SK-N-SH (cell line): ENCODE measurements at regions not wholly inside any gene's neighbourhood (a gene's known extent, or its start where the extent isn't known, plus 50 kb on each side); places are given as distances from the start of the nearest gene placed in this dataset.

Source experiments
- CTCF ChIA-PET: fragments of 300-600, 350-600 bp; formaldehyde crosslinking; extraction: SDS; loops from one replicate; lab custom pipeline; 2021; lab: Yijun Ruan, JAX
- POLR2A ChIA-PET: fragments of 350-600 bp; sonication (Branson Sonifier 250); formaldehyde crosslinking; extraction: SDS; loops from one replicate; lab custom pipeline; 2020; ENCODE audit warnings: antibody characterized with exemption, inconsistent platforms; lab: Yijun Ruan, JAX
- DNase-seq: peaks from one replicate; pipeline ENCODE4 v3.0.0; 2012
- H2AFZ ChIP-seq: fragments of 200-600 bp; sonication (generic); 2 replicates; pipeline ENCODE4 v1.8.1; 2016; ENCODE audit warnings: antibody characterized with exemption, mild to moderate bottlenecking, low read depth
- H3F3A ChIP-seq: fragments of 200-600 bp; sonication (generic); replicated peaks from 2 replicates; pipeline ENCODE3; 2016; ENCODE audit warnings: antibody characterized with exemption, mild to moderate bottlenecking; ENCODE audit not compliant: insufficient read depth
- H3K27ac ChIP-seq, 2 experiments: fragments of 200-500 bp in 1 of 2; fragments of 200-600 bp in 1 of 2; sonication (Bioruptor generic) in 1 of 2; sonication (generic), shearing (Covaris generic) in 1 of 2; 2 replicates each; pipeline versions ENCODE4 v1.5.1 to v1.6.1; 2014 to 2016; ENCODE audit warnings: low read depth in 2 of 2, inconsistent platforms in 1 of 2, low read length in 1 of 2, mild to moderate bottlenecking in 1 of 2, mixed read lengths in 1 of 2
- H3K27me3 ChIP-seq: fragments of 200-600 bp; sonication (generic), shearing (Covaris generic); 2 replicates; pipeline ENCODE4 v1.6.1; 2016; ENCODE audit warnings: mixed run types; ENCODE audit not compliant: insufficient read depth
- H3K36me3 ChIP-seq, 2 experiments: fragments of 200-500 bp in 1 of 2; fragments of 200-600 bp in 1 of 2; sonication (Bioruptor generic) in 1 of 2; sonication (generic) in 1 of 2; replicated peaks in 1 of 2; 2 replicates each; pipeline versions ENCODE3 to v1.5.1; 2014 to 2016; ENCODE audit warnings: low read length in 1 of 2, mild to moderate bottlenecking in 1 of 2; ENCODE audit not compliant: insufficient read depth in 2 of 2, control insufficient read depth in 1 of 2
- H3K4me1 ChIP-seq, 2 experiments: fragments of 200-500 bp in 1 of 2; fragments of 200-600 bp in 1 of 2; sonication (Bioruptor generic) in 1 of 2; sonication (generic), shearing (Covaris generic) in 1 of 2; 2 replicates each; pipeline versions ENCODE4 v1.5.1 to v1.6.1; 2014 to 2016; ENCODE audit warnings: low read depth in 1 of 2, low read length in 1 of 2, mixed run types in 1 of 2; ENCODE audit not compliant: insufficient read depth in 2 of 2, control insufficient read depth in 1 of 2
- H3K4me2 ChIP-seq: fragments of 200-600 bp; sonication (generic), shearing (Covaris generic); 2 replicates; pipeline ENCODE4 v1.6.1; 2017; ENCODE audit warnings: mixed run types
- H3K4me3 ChIP-seq, 2 experiments: fragments of 200-500 bp in 1 of 2; fragments of 200-600 bp in 1 of 2; sonication (Bioruptor generic) in 1 of 2; sonication (generic), shearing (Covaris generic) in 1 of 2; 2 replicates each; pipeline versions ENCODE4 v1.5.1 to v1.8.1; 2014 to 2016; ENCODE audit warnings: low read depth in 2 of 2, inconsistent platforms in 1 of 2, low read length in 1 of 2, mild to moderate bottlenecking in 1 of 2, mixed read lengths in 1 of 2, moderate library complexity in 1 of 2
- H3K79me2 ChIP-seq: fragments of 200-600 bp; sonication (generic); 2 replicates; pipeline ENCODE4 v1.8.1; 2017; ENCODE audit warnings: mild to moderate bottlenecking; ENCODE audit not compliant: insufficient read depth
- H3K9ac ChIP-seq: fragments of 200-600 bp; sonication (generic); 2 replicates; pipeline ENCODE4 v1.6.1; 2017; ENCODE audit warnings: mixed run types
- H3K9me2 ChIP-seq: fragments of 200-600 bp; sonication (generic); 2 replicates; pipeline ENCODE4 v1.6.1; 2017; ENCODE audit warnings: mixed run types
- H3K9me3 ChIP-seq: fragments of 200-600 bp; sonication (generic); 2 replicates; pipeline ENCODE4 v1.6.1; 2017; ENCODE audit warnings: mixed run types, mild to moderate bottlenecking, moderate library complexity
- H4K20me1 ChIP-seq: fragments of 200-600 bp; sonication (generic); 2 replicates; pipeline ENCODE4 v1.6.1; 2017; ENCODE audit warnings: mild to moderate bottlenecking, mixed run types; ENCODE audit not compliant: insufficient read depth
- CHD2 ChIP-seq: fragments of 150-350 bp; IDR thresholded peaks from 2 replicates; pipeline ENCODE4 v1.6.1; 2018; ENCODE audit warnings: low read length; ENCODE audit not compliant: partially characterized antibody
- ELF1 ChIP-seq: IDR thresholded peaks from 2 replicates; pipeline ENCODE4 v1.4.0; 2012
- EP300 ChIP-seq, 2 experiments: IDR thresholded peaks; 2 replicates each; pipeline versions ENCODE4 v1.4.0 to v1.6.1; 2012; ENCODE audit warnings: borderline replicate concordance in 1 of 2, low read depth in 1 of 2, low read length in 1 of 2
- GABPA ChIP-seq: IDR thresholded peaks from 2 replicates; pipeline ENCODE4 v1.4.0; 2012; ENCODE audit warnings: low read depth, mild to moderate bottlenecking
- GATA2 ChIP-seq: sonication (generic); formaldehyde crosslinking; IDR thresholded peaks from 2 replicates; pipeline ENCODE4 v1.5.0; 2020; ENCODE audit warnings: mild to moderate bottlenecking, missing genetic modification reagents
- JUND ChIP-seq: IDR thresholded peaks from 2 replicates; pipeline ENCODE4 v1.4.0; 2012
- MEF2A ChIP-seq: IDR thresholded peaks from 2 replicates; pipeline ENCODE4 v1.4.0; 2012; ENCODE audit warnings: low read depth, borderline replicate concordance
- MXI1 ChIP-seq: IDR thresholded peaks from 2 replicates; pipeline ENCODE4 v1.6.1; 2012; ENCODE audit warnings: mild to moderate bottlenecking, low read depth, low read length, improper control_type of control experiment
- RCOR1 ChIP-seq: fragments of 150-350 bp; IDR thresholded peaks from 2 replicates; pipeline ENCODE4 v1.6.1; 2017; ENCODE audit warnings: antibody characterized with exemption, low read length
- SIN3A ChIP-seq: IDR thresholded peaks from 2 replicates; pipeline ENCODE4 v1.6.1; 2012; ENCODE audit warnings: low read depth, mild to moderate bottlenecking, low read length, moderate library complexity, borderline replicate concordance
- TEAD4 ChIP-seq: IDR thresholded peaks from 2 replicates; pipeline ENCODE4 v1.4.0; 2012; ENCODE audit warnings: mild to moderate bottlenecking, borderline replicate concordance; ENCODE audit not compliant: insufficient read depth
- YY1 ChIP-seq: IDR thresholded peaks from 2 replicates; pipeline ENCODE4 v1.4.0; 2012; ENCODE audit warnings: low read depth, mild to moderate bottlenecking
- WGBS: methylation state at CpG from one replicate; pipeline ENCODE4 v1.1.6; 2017; ENCODE audit warnings: low lambda C conversion rate; 5-methylcytosine and 5-hydroxymethylcytosine counted together
- TF ChIP-seq, protein P1 (sequence below): IDR thresholded peaks from 2 replicates; pipeline ENCODE4 v1.4.0; 2012; ENCODE audit warnings: low read depth, borderline replicate concordance
- TF ChIP-seq, protein P2 (sequence below): IDR thresholded peaks from 2 replicates; pipeline ENCODE4 v1.6.1; 2012; ENCODE audit warnings: mild to moderate bottlenecking, low read depth, low read length, moderate library complexity

DNA sequence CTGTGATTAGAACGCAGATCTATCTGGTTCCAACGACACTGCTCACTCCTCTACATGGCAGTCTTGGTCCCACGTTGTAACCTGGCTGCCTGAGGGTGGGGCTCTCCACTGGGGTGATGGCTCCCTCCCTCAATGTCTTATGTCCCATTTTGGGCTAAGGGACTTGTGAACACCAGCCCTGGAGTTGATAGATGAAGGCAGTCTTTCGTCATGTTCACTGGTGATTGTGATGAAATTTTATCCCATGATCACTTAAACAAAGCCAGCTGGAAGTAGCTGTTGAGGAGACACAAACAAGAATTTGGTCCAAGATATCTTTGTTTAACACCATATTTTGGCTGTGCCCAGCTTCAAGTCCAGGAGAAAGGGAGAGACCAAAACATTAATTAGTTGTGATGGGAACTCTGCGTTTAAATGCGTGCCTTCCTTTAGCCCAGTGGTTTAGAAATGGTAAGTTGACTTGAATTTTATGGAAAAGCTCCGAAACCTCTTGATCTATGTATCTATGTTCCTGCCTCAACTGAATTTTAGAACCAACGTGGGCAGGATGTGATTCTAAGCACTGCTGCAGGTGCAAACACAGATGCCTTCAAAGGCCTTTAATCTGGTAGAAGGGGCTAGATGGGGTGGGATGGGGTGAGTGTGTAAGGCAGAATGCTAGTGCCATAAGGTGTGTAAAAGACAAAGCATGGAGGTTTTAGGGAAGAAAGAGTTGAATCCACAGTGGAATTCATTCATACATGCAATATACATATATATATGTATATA lies 186.8 kb upstream of the IRX3 start:
- no peaks in the 10 kb centered on the region for H3K9me2 ChIP-seq
- H4K20me1 ChIP-seq: no peaks in the 10 kb centered on the region
- H3K27me3 ChIP-seq: no peaks in the 10 kb centered on the region; the same call in 1 of the 2 replicates
- H3K79me2 ChIP-seq: no peaks in the 10 kb centered on the region
- no peaks in the 10 kb centered on the region for H3K9me3 ChIP-seq
- no peak for TF ChIP-seq GABPA
- no peak for TF ChIP-seq GATA2 (CRISPR knock-in tag)
- TF ChIP-seq JUND: no peak
- TF ChIP-seq YY1: no peak
- peaks cover 0 to 22% of the 10 kb centered on the region in 2 experiments; a peak in 1 of 4 replicates for H3K4me1 ChIP-seq
- H2AFZ ChIP-seq: no peak overlapping the region
- POLR2A ChIA-PET: no interaction called here
- no peak overlapping the region for H3K4me2 ChIP-seq
- WGBS: 46% methylated on average over 8 of the region's 8 CpGs
- H3K9ac ChIP-seq: no peak overlapping the region
- no peaks in the 10 kb centered on the region for H3K36me3 ChIP-seq
- no peak overlapping the region for H3K4me3 ChIP-seq
- DNase-seq: no peak
- H3F3A ChIP-seq: no peaks in the 10 kb centered on the region
- H3K27ac ChIP-seq: no peak overlapping the region
- CTCF ChIA-PET: no interaction called here

GRCh38 chr16:54467398-54467797 lies 180.8 kb upstream of the IRX3 start:
- ChIA-PET CTCF (no interaction called here), POLR2A (no interaction called here)
- Histone ChIP-seq H3K9ac (no peak overlapping the region), H3K4me3 (no peak overlapping the region), H2AFZ (no peak overlapping the region), H3K36me3 (no peaks in the 10 kb centered on the region), H3K79me2 (no peaks in the 10 kb centered on the region), H3K9me3 (no peaks in the 10 kb centered on the region), H3K27ac (no peak overlapping the region), H3K4me2 (no peak overlapping the region), H3F3A (peaks cover 6% of the 10 kb centered on the region), H3K9me2 (no peaks in the 10 kb centered on the region), H3K27me3 (no peaks in the 10 kb centered on the region; the same call in 1 of the 2 replicates), H3K4me1 (peaks cover 0 to 11% of the 10 kb centered on the region in 2 experiments; a peak in 1 of 4 replicates), H4K20me1 (no peaks in the 10 kb centered on the region)
- no peak for DNase-seq
- TF ChIP-seq, protein P1, sequence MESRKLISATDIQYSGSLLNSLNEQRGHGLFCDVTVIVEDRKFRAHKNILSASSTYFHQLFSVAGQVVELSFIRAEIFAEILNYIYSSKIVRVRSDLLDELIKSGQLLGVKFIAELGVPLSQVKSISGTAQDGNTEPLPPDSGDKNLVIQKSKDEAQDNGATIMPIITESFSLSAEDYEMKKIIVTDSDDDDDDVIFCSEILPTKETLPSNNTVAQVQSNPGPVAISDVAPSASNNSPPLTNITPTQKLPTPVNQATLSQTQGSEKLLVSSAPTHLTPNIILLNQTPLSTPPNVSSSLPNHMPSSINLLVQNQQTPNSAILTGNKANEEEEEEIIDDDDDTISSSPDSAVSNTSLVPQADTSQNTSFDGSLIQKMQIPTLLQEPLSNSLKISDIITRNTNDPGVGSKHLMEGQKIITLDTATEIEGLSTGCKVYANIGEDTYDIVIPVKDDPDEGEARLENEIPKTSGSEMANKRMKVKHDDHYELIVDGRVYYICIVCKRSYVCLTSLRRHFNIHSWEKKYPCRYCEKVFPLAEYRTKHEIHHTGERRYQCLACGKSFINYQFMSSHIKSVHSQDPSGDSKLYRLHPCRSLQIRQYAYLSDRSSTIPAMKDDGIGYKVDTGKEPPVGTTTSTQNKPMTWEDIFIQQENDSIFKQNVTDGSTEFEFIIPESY: no peak
- no peak for TF ChIP-seq RCOR1
- TF ChIP-seq YY1: no peak
- no peak for TF ChIP-seq MXI1
- no peak for TF ChIP-seq TEAD4
- no peak for TF ChIP-seq MEF2A
- TF ChIP-seq CHD2: no peak
- TF ChIP-seq, protein P2, sequence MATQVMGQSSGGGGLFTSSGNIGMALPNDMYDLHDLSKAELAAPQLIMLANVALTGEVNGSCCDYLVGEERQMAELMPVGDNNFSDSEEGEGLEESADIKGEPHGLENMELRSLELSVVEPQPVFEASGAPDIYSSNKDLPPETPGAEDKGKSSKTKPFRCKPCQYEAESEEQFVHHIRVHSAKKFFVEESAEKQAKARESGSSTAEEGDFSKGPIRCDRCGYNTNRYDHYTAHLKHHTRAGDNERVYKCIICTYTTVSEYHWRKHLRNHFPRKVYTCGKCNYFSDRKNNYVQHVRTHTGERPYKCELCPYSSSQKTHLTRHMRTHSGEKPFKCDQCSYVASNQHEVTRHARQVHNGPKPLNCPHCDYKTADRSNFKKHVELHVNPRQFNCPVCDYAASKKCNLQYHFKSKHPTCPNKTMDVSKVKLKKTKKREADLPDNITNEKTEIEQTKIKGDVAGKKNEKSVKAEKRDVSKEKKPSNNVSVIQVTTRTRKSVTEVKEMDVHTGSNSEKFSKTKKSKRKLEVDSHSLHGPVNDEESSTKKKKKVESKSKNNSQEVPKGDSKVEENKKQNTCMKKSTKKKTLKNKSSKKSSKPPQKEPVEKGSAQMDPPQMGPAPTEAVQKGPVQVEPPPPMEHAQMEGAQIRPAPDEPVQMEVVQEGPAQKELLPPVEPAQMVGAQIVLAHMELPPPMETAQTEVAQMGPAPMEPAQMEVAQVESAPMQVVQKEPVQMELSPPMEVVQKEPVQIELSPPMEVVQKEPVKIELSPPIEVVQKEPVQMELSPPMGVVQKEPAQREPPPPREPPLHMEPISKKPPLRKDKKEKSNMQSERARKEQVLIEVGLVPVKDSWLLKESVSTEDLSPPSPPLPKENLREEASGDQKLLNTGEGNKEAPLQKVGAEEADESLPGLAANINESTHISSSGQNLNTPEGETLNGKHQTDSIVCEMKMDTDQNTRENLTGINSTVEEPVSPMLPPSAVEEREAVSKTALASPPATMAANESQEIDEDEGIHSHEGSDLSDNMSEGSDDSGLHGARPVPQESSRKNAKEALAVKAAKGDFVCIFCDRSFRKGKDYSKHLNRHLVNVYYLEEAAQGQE: no peak
- TF ChIP-seq SIN3A: no peak
- no peak for TF ChIP-seq ELF1
- TF ChIP-seq EP300 (IDR thresholded peaks at IDR 0.05; ENCODE audit: borderline replicate concordance in 1 of 2, low read depth in 1 of 2, low read length in 1 of 2): no peak
- 47% methylated on average over 2 of the region's 2 CpGs for WGBS
